ENCODE measurements at regions not wholly inside any gene's neighbourhood (a gene's known extent, or its start where the extent isn't known, plus 50 kb on each side); places are given as distances from the start of the nearest gene placed in this dataset.

DNA sequence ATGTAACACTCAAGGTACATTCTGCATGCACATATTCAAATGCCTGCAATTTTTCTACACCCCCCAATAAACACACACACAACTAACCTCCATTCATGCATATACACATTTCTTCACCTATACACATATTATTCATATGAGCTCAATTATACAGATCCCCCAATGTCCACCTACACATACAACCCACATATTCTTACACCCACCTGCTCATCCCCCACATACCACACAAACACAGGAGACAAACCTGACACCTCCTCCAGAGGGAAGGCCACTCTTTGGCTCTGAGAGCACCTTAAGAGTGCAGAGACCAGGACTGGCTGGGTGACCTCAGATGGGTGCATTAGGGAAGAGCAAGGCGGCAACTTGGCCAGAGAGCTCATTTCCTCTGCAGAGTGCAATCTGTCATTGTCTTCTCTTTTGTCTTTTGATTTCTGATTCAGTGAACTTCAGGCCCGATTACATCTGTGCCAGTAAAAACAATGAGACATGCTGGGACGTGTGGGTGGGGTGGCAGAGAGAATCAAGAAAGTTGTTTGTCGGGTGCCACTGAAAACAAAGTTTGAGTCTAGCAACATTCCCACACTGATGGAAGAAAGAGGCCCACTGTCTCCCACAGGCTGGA, 208.4 kb downstream of the NXPE2 start:
- TF ChIP-seq CTCF (IDR thresholded peaks at IDR 0.05) (no peak), POLR2A (IDR thresholded peaks at IDR 0.05) (no peak)
